NCI-H446 (cell line): ENCODE measurements at regions not wholly inside any gene's neighbourhood (a gene's known extent, or its start where the extent isn't known, plus 50 kb on each side); places are given as distances from the start of the nearest gene placed in this dataset.
A peak's percentile ranks its signal among the peaks of the same experiment; 100 is the strongest.

Experiments used
- DNase-seq, 2 experiments: peaks; one replicate each; lab custom pipeline; 2025; lab: John Stamatoyannopoulos, UW

GRCh38 chr2:120675460-120676130, 60.1 kb upstream of the GLI2 start:
- DNase-seq, result no peak

GRCh38 chr2:120677221-120677620, 58.4 kb upstream of the GLI2 start:
- DNase-seq, result no peak

GRCh38 chr2:120677696-120678247, 57.9 kb upstream of the GLI2 start:
- DNase-seq, result no peak

GRCh38 chr2:120678251-120678650, 57.4 kb upstream of the GLI2 start:
- DNase-seq, result no peak

GRCh38 chr2:120678926-120679325, 56.7 kb upstream of the GLI2 start:
- no peak for DNase-seq

GRCh38 chr2:120679526-120679925, 56.1 kb upstream of the GLI2 start:
- DNase-seq, result no peak

- peak; percentile 71 to 81 for DNase-seq
Measured at GRCh38 chr2:120680136-120680761, 55.4 kb upstream of the GLI2 start.

- DNase-seq, result no peak
Measured at GRCh38 chr2:120681181-120681580, 54.5 kb upstream of the GLI2 start.

GRCh38 chr2:120681696-120682288, 53.9 kb upstream of the GLI2 start:
- DNase-seq, result no peak

- DNase-seq, result no peak
Measured at GRCh38 chr2:120682654-120683053, 53.0 kb upstream of the GLI2 start.

GRCh38 chr2:120683081-120683480, 52.6 kb upstream of the GLI2 start:
- DNase-seq, result no peak

- no peak for DNase-seq
Measured at GRCh38 chr2:120683701-120684100, 52.0 kb upstream of the GLI2 start.

- DNase-seq, result no peak
Measured at GRCh38 chr2:120684289-120685065, 51.2 kb upstream of the GLI2 start.

- DNase-seq, result no peak
Measured at GRCh38 chr2:120685066-120685973, 50.3 kb upstream of the GLI2 start.
